Thoracic aorta (tissue), 2 donors: ENCODE measurements at regions not wholly inside any gene's neighbourhood (a gene's known extent, or its start where the extent isn't known, plus 50 kb on each side); places are given as distances from the start of the nearest gene placed in this dataset.

Experiments
- ATAC-seq: fragments of 150-250 bp; one replicate; pipeline ENCODE4 v1.8.0; 2017; ENCODE audit warnings: low read depth; ENCODE audit not compliant: insufficient number of reproducible peaks, low FRiP score
- DNase-seq: peaks from one replicate; pipeline ENCODE4 v3.0.0-alpha.2; 2020; ENCODE audit warnings: low spot score
- H3K27ac ChIP-seq, 2 donors: fragments of 200-600 bp; sonication (generic); 1 replicate in 1 of 2; 2 replicates in 1 of 2; pipeline ENCODE4 v1.5.1; 2016; ENCODE audit warnings: mild to moderate bottlenecking in 2 of 2, moderate library complexity in 2 of 2
- H3K27me3 ChIP-seq: fragments of 200-600 bp; sonication (generic); replicated peaks from 2 replicates; pipeline ENCODE4 v1.6.0; 2016; ENCODE audit warnings: mild to moderate bottlenecking; ENCODE audit not compliant: insufficient read depth
- H3K36me3 ChIP-seq: fragments of 200-600 bp; sonication (generic); one replicate; pipeline ENCODE4 v1.5.1; 2016
- H3K4me1 ChIP-seq, 2 donors: fragments of 200-600 bp; sonication (generic); 1 replicate in 1 of 2; 2 replicates in 1 of 2; pipeline versions ENCODE4 v1.5.1 to v1.6.0; 2016; ENCODE audit warnings: low read depth in 2 of 2, mild to moderate bottlenecking in 1 of 2; ENCODE audit not compliant: control insufficient read depth in 1 of 2
- H3K4me3 ChIP-seq: fragments of 200-600 bp; sonication (generic); 2 replicates; pipeline ENCODE4 v1.5.1; 2016; ENCODE audit warnings: mild to moderate bottlenecking
- H3K9me3 ChIP-seq: fragments of 200-600 bp; sonication (generic); 2 replicates; pipeline ENCODE4 v1.5.1; 2016
- TF ChIP-seq, protein P1 (sequence below): fragments of 200-600 bp; sonication (generic); IDR thresholded peaks from one replicate; pipeline ENCODE4 v1.5.1; 2019; ENCODE audit warnings: antibody characterized with exemption

DNA sequence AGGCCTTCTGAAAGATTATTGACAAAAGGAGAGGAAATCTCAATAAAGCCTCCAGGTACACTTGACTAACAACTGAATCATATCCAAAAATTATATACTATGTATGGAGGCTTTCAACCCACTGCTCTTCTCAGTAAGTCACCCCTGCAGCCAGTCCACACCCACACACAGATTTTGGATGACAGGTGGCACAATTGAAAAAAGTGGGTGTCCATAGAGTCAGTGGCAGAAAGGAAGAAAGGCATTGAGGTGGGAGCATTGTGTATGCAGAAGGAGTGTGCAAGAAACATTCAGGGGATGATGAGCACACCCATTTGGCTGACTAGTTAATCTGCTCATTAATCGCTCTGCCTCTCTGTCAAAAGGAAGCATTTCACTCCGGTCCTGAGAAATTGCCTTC, 150.6 kb upstream of the IL12B start:
- ATAC-seq (no peak), DNase-seq (no peak)
- TF ChIP-seq, protein P1, sequence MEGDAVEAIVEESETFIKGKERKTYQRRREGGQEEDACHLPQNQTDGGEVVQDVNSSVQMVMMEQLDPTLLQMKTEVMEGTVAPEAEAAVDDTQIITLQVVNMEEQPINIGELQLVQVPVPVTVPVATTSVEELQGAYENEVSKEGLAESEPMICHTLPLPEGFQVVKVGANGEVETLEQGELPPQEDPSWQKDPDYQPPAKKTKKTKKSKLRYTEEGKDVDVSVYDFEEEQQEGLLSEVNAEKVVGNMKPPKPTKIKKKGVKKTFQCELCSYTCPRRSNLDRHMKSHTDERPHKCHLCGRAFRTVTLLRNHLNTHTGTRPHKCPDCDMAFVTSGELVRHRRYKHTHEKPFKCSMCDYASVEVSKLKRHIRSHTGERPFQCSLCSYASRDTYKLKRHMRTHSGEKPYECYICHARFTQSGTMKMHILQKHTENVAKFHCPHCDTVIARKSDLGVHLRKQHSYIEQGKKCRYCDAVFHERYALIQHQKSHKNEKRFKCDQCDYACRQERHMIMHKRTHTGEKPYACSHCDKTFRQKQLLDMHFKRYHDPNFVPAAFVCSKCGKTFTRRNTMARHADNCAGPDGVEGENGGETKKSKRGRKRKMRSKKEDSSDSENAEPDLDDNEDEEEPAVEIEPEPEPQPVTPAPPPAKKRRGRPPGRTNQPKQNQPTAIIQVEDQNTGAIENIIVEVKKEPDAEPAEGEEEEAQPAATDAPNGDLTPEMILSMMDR = no peak
- Histone ChIP-seq H3K27ac (no peak overlapping the region), H3K4me1 (no peaks in the 10 kb centered on the region), H3K36me3 (no peaks in the 10 kb centered on the region), H3K27me3 (no peaks in the 10 kb centered on the region), H3K9me3 (no peaks in the 10 kb centered on the region), H3K4me3 (no peak overlapping the region)

DNA sequence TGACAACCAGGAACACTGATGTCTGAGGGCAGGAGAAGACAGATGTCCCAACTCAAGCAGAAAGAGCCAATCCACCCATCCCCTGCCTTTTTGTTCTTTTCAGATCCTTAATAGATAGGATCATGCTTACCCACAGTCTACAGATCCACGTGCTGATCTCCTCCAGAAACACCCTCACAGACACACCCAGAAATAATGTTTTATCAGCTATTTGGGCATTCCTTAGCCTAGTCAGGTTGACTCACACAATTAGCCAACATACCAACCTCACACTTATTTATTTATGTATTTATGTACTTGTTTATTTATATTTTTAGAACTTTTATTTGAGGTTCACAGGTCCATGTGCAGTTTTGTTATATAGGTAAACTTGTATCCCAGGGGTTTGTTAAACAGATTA, 151.5 kb upstream of the IL12B start:
- Histone ChIP-seq H3K4me3 (no peak overlapping the region), H3K9me3 (no peaks in the 10 kb centered on the region), H3K27me3 (no peaks in the 10 kb centered on the region), H3K27ac (no peak overlapping the region), H3K36me3 (no peaks in the 10 kb centered on the region), H3K4me1 (no peaks in the 10 kb centered on the region)
- TF ChIP-seq, protein P1 = no peak
- no peak for DNase-seq
- no peak for ATAC-seq

DNA sequence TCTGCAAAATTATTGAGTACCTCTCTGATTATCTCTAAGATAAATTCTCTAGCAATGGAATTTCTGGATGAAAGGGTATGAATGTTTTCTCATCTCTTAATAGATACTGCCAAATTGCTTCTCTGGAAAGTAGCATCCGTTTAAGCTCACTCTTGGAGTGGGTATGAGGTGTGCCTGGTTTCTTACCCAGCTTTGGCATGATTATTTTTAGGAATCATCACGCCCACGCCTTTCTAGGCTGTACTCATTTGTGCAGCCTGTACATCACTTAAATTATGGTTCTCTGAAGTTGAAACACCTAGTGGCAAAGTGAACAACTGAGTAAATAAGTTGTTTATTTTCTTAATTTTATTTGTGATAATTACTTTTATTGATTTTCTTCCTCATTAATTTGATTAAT, 156.5 kb upstream of the IL12B start:
- TF ChIP-seq, protein P1 = no peak
- Histone ChIP-seq H3K4me1 (no peaks in the 10 kb centered on the region), H3K27me3 (no peaks in the 10 kb centered on the region), H3K4me3 (no peak overlapping the region), H3K27ac (no peak overlapping the region), H3K36me3 (no peaks in the 10 kb centered on the region), H3K9me3 (no peaks in the 10 kb centered on the region)
- ATAC-seq (no peak), DNase-seq (no peak)

DNA sequence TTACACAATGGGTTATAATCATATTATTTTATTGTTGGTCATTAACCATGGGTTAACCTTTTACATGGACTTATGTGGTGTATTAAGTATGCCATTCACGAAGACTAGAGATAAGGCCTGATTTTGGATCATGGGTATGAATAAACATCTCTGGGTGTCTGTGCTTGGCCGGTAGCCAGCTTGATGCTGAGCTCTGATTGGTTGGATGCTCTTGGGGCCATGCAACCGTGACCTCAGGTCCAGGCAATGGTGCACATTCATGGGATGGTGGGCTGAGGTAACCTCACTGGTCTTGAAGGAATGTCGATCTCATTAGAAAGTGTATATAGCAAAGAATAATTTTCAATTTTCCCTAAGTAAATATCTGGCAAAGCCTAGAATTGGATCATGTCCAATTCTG, 158.2 kb upstream of the IL12B start:
- Histone ChIP-seq H3K9me3 (no peaks in the 10 kb centered on the region), H3K36me3 (no peaks in the 10 kb centered on the region), H3K4me3 (no peak overlapping the region), H3K4me1 (no peaks in the 10 kb centered on the region), H3K27me3 (no peaks in the 10 kb centered on the region), H3K27ac (no peak overlapping the region)
- DNase-seq (no peak), ATAC-seq (no peak)
- TF ChIP-seq, protein P1 = no peak

DNA sequence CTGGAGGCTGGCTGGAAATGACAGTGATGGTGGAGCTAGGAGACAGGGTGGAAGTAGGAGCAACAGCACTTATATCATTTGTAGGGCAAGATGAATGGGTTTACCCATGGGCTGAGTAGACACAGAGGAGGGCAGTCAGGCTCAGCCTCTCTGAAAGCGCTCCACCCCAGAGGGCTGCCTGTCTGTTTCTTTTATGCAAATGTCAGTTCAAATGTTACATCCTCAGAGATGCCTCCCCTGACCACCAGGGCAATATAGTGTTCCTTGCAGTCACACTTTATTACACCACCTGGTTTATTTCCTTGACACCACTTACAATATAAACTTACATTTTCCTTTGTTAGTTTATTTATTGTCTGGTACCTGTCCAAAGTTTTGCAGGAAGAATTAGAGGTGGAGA, 159.5 kb upstream of the IL12B start:
- TF ChIP-seq, protein P1 = no peak
- no peaks in the 10 kb centered on the region for H3K4me1 ChIP-seq
- DNase-seq (no peak), ATAC-seq (no peak)
- H3K9me3 ChIP-seq = no peaks in the 10 kb centered on the region
- H3K4me3 ChIP-seq = no peak overlapping the region
- H3K36me3 ChIP-seq = no peaks in the 10 kb centered on the region
- no peaks in the 10 kb centered on the region for H3K27me3 ChIP-seq
- no peak overlapping the region for H3K27ac ChIP-seq
